Activated T-helper 1 cell treated with Interleukin-2 at 50 U/mL for 16 hours (primary cell): ENCODE measurements at regions not wholly inside any gene's neighbourhood (a gene's known extent, or its start where the extent isn't known, plus 50 kb on each side); places are given as distances from the start of the nearest gene placed in this dataset.

Source experiments
- DNase-seq: peaks from one replicate; pipeline ENCODE4 v3.0.0-alpha.2; 2020; ENCODE audit warnings: low read depth

GRCh38 chr7:32346253-32346652 is 143.9 kb downstream of the LSM5 start:
- no peak for DNase-seq

- DNase-seq = no peak
Measured at GRCh38 chr7:32336726-32337125, 153.5 kb downstream of the LSM5 start.

GRCh38 chr7:32335107-32335506 is 155.1 kb downstream of the LSM5 start:
- no peak for DNase-seq

GRCh38 chr7:32330602-32331001 is 159.6 kb downstream of the LSM5 start:
- no peak for DNase-seq

GRCh38 chr7:32326078-32326477 is 164.1 kb downstream of the LSM5 start:
- DNase-seq = no peak

GRCh38 chr7:32323712-32324111 is 166.5 kb downstream of the LSM5 start:
- DNase-seq = no peak

- DNase-seq = no peak
Measured at GRCh38 chr7:32319012-32319382, 171.2 kb downstream of the LSM5 start.

GRCh38 chr7:32318300-32319011 is 171.7 kb downstream of the LSM5 start:
- no peak for DNase-seq

- no peak for DNase-seq
Measured at GRCh38 chr7:32316839-32317238, 173.3 kb downstream of the LSM5 start.

- DNase-seq = no peak
Measured at GRCh38 chr7:32314761-32315160, 175.4 kb downstream of the LSM5 start.

GRCh38 chr7:32301427-32301826 is 188.8 kb downstream of the LSM5 start:
- DNase-seq = no peak

- DNase-seq = no peak
Measured at GRCh38 chr7:32299133-32299702, 191.0 kb downstream of the LSM5 start.

- no peak for DNase-seq
Measured at GRCh38 chr7:32298408-32299132, 191.6 kb downstream of the LSM5 start.

- no peak for DNase-seq
Measured at GRCh38 chr7:32293833-32294232, 196.3 kb downstream of the LSM5 start.

- no peak for DNase-seq
Measured at GRCh38 chr7:32289651-32290414, 200.3 kb downstream of the LSM5 start.

GRCh38 chr7:32285698-32286097 is 204.5 kb downstream of the LSM5 start:
- no peak for DNase-seq

- DNase-seq = no peak
Measured at GRCh38 chr7:32283546-32283945, 206.6 kb downstream of the LSM5 start.

GRCh38 chr7:32279500-32279899 is 209.3 kb upstream of the PDE1C start:
- no peak for DNase-seq

- no peak for DNase-seq
Measured at GRCh38 chr7:32275216-32276009, 205.2 kb upstream of the PDE1C start.

GRCh38 chr7:32273297-32273696 is 203.1 kb upstream of the PDE1C start:
- no peak for DNase-seq

- DNase-seq = no peak
Measured at GRCh38 chr7:32266932-32267475, 196.8 kb upstream of the PDE1C start.
